ENCODE measurements at regions not wholly inside any gene's neighbourhood (a gene's known extent, or its start where the extent isn't known, plus 50 kb on each side); places are given as distances from the start of the nearest gene placed in this dataset.

DNA sequence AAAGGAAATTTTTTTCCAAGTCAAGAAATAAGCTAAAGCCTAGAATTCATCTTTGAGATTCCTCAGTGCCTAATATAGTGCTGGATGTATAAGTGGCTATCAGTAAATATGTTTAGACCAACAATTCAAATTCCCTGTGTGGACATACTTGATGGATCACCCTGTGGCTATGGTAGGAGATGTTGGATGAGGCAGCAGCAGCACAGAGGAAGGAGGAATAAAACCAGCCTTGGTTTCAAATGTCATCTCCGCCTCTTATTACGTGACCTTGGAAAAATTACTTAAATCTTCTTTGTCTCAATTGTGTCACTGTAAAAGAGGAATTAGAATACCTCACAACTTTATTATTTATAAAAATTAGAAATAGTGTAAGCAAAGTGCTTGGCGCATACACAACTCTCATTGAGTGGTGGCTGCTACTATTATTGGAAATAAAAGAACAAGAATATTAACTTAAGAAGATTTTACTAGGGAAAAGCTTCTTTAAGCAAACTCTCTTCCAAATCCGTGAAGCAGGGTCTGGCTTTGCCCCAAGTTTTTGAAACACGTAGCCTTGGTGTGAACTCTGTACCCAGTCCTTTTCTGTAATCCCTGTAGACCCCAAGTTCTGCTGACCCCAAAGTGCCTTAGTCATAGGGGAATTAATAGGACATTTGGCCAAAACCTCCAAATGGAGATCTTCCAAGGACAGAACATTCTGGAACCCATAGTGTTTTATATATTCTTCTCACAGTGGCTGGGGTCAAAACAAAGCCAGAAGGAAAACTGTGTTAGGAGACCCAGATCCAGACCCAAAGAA, 283.8 kb downstream of the PTEN start:
- TF ChIP-seq, protein P1, sequence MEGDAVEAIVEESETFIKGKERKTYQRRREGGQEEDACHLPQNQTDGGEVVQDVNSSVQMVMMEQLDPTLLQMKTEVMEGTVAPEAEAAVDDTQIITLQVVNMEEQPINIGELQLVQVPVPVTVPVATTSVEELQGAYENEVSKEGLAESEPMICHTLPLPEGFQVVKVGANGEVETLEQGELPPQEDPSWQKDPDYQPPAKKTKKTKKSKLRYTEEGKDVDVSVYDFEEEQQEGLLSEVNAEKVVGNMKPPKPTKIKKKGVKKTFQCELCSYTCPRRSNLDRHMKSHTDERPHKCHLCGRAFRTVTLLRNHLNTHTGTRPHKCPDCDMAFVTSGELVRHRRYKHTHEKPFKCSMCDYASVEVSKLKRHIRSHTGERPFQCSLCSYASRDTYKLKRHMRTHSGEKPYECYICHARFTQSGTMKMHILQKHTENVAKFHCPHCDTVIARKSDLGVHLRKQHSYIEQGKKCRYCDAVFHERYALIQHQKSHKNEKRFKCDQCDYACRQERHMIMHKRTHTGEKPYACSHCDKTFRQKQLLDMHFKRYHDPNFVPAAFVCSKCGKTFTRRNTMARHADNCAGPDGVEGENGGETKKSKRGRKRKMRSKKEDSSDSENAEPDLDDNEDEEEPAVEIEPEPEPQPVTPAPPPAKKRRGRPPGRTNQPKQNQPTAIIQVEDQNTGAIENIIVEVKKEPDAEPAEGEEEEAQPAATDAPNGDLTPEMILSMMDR (IDR thresholded peaks at IDR 0.05; ENCODE audit: low read length, missing control alignments), result no peak
- no peak for DNase-seq (ENCODE audit: low read depth)
- no peak overlapping the region for H3K4me3 ChIP-seq (replicated peaks; ENCODE audit: low read depth, low read length)

DNA sequence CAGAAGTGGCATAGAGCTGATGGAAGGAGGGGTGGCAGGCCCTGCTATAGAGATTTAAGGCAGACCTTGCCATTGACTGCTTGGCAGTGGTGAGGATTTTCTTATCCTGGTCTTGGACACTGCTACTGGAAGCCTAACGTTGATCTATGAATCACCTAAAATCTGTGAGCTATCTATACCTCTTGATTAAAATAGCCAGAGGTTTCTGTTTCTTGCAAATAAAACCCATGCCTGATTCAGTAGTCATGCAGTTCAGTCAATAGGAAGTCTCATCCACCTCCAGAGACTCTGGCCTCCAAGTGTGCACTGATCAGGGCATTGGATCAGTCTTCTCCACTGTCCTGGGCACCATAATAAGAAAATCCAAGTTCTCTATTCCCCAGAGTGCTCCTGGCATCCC, 286.5 kb downstream of the PTEN start:
- H3K4me3 ChIP-seq (replicated peaks; ENCODE audit: low read depth, low read length), result no peak overlapping the region
- TF ChIP-seq, protein P1 (IDR thresholded peaks at IDR 0.05; ENCODE audit: low read length, missing control alignments), result no peak
- no peak for DNase-seq (ENCODE audit: low read depth)

DNA sequence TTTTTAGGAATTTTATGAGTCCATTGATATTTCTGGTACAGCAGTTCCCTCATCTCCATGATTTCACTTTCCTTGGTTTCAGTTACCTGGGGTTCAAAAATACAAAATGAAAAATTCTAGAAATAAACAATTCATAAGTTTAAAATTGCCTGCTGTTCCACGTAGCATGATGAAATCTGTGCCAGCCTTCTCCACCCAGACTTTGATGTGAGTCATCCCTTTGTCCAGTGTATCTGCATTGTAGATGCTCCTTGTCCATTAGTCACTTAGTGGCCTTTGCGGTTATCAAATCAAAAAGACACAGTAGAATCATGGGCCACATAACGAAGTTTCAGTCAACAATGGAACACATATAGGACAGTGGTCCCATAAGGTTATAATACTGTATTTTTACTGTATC, 286.9 kb downstream of the PTEN start:
- H3K4me3 ChIP-seq (replicated peaks; ENCODE audit: low read depth, low read length), result no peak overlapping the region
- DNase-seq (ENCODE audit: low read depth), result peak; percentile 68
- TF ChIP-seq, protein P1 (IDR thresholded peaks at IDR 0.05; ENCODE audit: low read length, missing control alignments), result no peak

DNA sequence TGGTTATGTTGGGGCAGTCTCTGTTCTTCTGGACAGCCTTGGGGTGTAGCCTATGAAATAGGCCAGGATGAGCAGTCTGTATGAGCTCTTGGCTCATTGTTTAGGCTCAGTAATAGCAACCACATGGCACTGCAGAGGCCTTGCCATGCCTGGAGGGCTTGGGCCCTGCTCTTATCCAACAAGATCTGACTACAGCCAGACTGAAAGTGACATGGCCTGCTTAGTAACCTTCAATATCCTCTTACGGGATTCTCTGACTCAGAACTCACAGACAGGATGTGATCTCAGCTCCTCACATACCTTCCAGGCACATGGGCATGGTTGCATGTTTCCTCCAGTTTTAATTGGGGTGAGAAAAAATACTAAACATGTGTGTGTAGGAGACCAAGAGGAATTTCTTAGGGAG, 289.3 kb downstream of the PTEN start:
- H3K4me3 ChIP-seq (replicated peaks; ENCODE audit: low read depth, low read length), result no peak overlapping the region
- TF ChIP-seq, protein P1 (IDR thresholded peaks at IDR 0.05; ENCODE audit: low read length, missing control alignments), result no peak
- peak; percentile 90 for DNase-seq (ENCODE audit: low read depth)

DNA sequence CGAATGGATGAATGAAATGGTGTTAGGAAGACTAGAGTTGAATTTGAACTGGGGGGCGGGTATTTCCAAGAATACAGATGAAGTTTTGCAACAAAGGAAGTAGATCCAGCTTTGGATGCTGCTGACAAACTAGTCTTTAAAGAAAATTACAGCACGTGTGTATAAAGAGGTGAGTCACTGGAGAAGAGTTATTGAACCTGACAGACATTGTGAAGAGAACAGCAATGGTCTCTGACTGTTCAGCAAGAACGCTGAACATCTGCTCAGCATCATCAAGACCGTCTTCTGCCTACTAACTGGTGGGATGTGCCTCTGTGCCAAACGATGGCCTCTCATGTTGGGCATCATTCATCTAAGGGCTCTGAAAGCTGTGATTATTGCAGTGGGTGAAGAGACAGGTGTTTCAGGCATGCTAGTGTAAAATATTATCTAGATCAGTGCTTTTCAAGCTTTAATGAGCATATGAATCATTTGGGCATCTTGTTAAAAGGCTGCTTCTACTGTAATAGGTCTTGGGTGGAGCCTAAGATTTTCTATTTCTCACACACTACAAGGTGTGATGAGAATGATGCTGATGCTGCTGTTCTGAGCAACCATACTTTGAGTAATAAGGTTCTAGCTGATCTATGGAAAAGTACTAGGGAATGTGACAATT, 291.3 kb downstream of the PTEN start:
- TF ChIP-seq, protein P1 (IDR thresholded peaks at IDR 0.05; ENCODE audit: low read length, missing control alignments), result no peak
- DNase-seq (ENCODE audit: low read depth), result peak; percentile 33
- H3K4me3 ChIP-seq (replicated peaks; ENCODE audit: low read depth, low read length), result no peak overlapping the region

DNA sequence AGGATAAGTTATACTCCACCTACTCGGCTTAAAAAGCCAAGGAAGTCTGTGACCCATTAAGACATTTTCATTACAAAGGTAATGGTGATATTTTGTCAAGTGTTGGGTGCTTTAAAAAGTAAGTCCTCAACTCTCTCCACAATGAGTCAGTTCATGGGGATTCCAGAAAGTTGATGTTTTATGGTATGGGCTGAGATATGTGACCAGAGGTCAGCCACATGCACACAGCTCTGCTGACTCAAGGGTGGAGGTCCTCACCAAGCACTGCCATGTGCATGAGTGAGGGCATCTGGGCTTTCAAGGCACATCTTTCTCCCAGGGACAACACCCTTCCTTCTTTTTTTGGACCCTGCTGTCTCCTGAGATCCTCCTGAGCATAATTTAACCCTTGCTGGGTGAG, 292.9 kb downstream of the PTEN start:
- TF ChIP-seq, protein P1 (IDR thresholded peaks at IDR 0.05; ENCODE audit: low read length, missing control alignments), result no peak
- H3K4me3 ChIP-seq (replicated peaks; ENCODE audit: low read depth, low read length), result no peak overlapping the region
- peak; percentile 29 for DNase-seq (ENCODE audit: low read depth)

Measured in fibroblast of pulmonary artery (primary cell).